GM19328 (cell line): ENCODE measurements at regions not wholly inside any gene's neighbourhood (a gene's known extent, or its start where the extent isn't known, plus 50 kb on each side); places are given as distances from the start of the nearest gene placed in this dataset.
"Not testable (repeated sequence)": the region's sequence is repeated elsewhere in the genome, so short reads cannot be mapped to it uniquely, and the experiment has no call there.

Experiments
- ATAC-seq: cut with Tn5 transposase; IDR thresholded peaks from one replicate; pipeline ENCODE4 v1.9.1; 2021; ENCODE audit warnings: mild to moderate bottlenecking, moderate library complexity; ENCODE audit not compliant: unreplicated experiment

DNA sequence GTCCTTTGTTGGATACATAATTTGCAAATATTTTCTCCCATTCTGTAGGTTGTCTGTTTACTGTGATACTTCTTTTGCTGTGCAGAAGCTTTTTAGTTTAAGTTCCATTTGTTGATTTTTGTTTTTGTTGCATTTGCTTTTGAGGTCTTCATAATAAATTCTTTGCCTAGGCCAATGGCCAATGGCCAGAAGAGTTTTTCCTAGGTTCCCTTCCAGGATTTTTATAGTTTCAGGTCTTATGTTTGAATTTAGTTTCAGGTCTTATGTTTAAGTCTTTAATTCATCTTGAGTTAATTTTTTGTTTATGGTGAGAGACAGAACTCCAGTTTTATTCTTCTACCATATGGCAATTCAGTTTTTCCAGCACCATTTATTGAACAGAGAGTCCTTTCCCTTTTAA, 90.1 kb upstream of the GOT2 start:
- ATAC-seq: no peak

- no peak for ATAC-seq
Observed at GRCh38 chr16:58821886-58822285, 87.8 kb upstream of the GOT2 start.

DNA sequence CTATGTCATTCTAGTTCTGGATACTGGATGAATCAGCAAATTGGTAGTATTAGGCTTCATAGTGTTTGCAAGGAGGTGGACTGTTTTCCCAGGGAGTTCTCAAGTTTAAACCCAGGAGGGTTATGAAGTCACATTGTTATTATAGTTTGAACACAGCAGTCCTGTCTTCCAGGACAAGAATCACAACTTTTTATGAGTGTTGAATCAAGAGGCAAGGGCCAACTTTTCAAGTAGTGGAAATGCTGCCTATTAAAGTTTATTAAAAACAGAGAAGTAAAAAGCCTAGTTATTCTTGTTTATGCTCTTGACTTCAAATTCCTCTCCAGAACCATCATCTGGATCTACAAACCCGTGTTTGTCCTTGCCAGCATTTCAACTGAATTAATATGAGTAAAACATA, 86.3 kb upstream of the GOT2 start:
- no peak for ATAC-seq

- no peak for ATAC-seq
Observed at GRCh38 chr16:58815181-58815888, 81.2 kb upstream of the GOT2 start.

DNA sequence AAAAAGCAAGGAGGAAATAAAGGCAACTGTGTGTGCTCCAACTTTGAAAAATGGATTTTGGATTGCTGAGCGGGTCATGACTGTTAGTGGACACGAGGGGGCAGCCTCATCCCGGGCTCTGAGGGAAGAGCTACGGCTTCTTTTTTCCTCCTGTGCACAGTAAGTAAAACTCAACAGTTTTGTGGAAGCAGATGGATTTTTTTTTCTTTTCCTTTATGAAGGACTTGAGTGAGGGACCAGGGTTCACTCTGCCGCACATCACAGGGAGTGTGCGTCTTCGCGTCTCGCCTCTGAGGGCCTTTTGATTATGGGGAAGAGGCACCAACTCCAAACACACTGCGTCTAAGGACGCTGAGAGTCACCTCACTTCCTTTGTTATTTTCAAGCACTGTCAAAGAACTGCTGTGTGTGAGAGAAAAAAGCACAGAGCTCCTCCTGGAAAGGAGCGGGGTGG, 80.3 kb upstream of the GOT2 start:
- no peak for ATAC-seq

GRCh38 chr16:58809213-58809612, 75.1 kb upstream of the GOT2 start:
- ATAC-seq: no peak

DNA sequence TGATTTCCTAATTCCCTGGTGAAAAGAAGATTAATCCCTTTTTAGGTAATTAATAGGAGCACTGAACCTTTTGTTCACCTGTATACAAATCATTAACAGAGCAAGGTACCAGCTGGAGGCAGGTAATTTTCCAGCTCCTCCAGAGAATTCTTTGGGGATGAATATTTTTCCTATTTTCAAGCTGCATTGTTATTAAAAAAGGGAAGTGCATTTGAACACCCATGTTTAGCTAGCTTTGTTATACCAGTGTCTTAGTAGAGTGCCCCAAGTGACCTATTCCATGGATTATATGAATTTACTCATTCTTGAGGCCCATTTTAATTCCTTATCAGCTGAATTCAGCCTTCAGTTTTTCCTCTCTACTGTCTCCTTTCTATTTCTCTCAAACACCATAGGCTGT, 73.2 kb upstream of the GOT2 start:
- ATAC-seq: no peak

DNA sequence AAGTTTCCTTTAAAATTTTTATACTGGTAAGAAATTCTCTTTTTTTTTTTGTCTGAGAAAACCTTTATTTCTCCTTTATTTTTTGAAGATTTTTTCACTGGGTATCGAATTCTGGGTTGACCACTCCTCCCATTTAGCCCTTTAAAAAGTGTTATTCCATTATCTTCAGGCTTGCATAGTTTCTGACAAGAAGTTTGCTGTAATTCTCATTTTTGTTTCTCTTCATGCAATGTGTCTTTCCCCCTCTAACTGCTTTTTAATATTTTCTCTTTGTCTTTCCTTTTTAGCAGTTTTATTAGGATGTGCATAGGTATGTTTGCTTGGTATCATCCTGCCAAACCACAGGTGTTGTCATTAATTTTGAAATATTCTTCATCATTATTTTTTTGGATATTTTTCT, 67.7 kb upstream of the GOT2 start:
- no peak for ATAC-seq

DNA sequence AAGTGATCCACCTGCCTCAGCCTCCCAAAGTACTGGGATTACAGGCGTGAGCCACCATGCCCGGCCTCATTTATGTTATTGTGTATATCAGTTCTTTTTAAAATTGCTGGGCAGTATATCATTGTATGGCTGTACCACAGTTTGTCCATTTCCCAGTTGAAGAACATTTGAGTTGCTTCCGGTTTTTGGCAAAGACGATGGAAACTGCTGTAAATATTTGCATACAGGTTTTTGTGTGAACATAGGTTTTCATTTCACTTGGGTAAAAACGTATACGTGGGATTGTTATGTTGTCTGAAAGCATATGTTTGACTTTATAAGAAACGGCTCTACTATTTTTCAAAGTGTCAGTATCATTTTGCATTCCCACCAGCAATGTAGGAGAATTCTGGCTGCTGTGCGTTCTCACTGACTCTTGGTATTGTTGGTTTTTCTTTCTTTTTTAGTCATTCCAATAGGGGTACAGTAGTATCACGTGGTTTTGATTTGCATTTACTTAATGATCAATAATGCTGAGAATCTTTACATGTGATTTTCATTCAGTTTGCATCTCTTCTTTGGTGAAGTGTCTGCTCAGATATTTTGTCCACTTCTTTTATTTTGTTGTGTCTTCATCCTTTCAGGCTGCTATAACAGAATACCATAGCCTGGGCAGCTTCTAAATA, 63.2 kb upstream of the GOT2 start:
- ATAC-seq: no peak

DNA sequence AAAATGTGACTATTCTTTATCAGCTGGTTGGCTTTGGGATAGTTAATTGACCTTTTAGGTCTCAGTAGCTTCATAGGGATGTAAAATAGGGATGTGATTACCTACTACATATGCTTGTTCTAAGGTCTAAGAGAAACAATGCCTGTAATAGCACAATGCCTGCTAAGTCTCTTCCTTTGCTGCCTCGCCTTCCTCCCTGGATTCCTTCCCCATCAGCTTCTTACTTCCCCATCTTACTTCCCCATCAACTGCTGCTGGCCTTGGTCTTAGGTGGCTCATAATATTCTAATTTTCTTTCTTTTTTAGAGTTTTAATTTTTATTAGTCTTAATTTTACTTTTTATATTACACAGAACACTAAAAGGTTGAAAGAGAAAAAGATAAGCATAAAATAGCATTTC, 59.2 kb upstream of the GOT2 start:
- no peak for ATAC-seq

DNA sequence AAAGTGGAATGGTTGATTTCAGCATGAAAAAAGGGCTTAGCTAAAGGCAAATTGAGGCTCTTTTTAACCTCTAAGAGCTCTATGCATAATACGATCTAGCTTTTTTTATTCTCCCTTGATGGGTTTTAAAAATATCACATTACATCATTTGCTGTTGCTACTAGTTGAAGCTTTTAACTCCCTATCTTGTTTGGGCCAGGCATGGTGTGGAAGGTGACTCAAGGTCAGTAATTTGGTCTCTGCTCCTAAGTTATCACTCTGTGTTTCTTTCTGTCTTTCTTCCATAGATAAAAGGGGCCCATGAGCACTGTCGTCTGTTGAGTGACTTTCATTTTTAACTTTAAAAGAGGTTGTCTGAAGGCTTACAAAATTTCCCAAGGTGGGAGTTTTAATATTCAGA, 58.1 kb upstream of the GOT2 start:
- ATAC-seq: no peak

- not testable (repeated sequence) for ATAC-seq
Observed at GRCh38 chr16:58790816-58791557, 56.9 kb upstream of the GOT2 start.

GRCh38 chr16:58789351-58789750, 55.2 kb upstream of the GOT2 start:
- ATAC-seq: no peak
